Spleen (tissue), 7 donors: ENCODE measurements at regions not wholly inside any gene's neighbourhood (a gene's known extent, or its start where the extent isn't known, plus 50 kb on each side); places are given as distances from the start of the nearest gene placed in this dataset.

Experiments
- CTCF ChIP-seq, 11 experiments: fragments of 200-600 bp in 7 of 11; fragments of 450-650 bp in 4 of 11; sonication (generic) in 4 of 11; IDR thresholded peaks in 8 of 11; conservative IDR thresholded peaks in 3 of 11; 1 replicate in 7 of 11; 2 replicates in 4 of 11; pipeline versions ENCODE4 v1.4.0 to v1.8.0; 2016 to 2021; ENCODE audit warnings: antibody characterized with exemption in 11 of 11, inconsistent platforms in 4 of 11, mild to moderate bottlenecking in 1 of 11
- POLR2A ChIP-seq, 3 donors: fragments of 450-650 bp; IDR thresholded peaks; one replicate each; pipeline ENCODE4 v1.5.1; 2017; ENCODE audit warnings: antibody characterized with exemption in 3 of 3, mild to moderate bottlenecking in 1 of 3
- donor health status: DM: no; HTN: no; CAD: no; lungs with moderate emphysema.
- donor health status: DM: no; HTN: no; CAD: no.
- donor health status: DM: no; HTN: no; CAD: no.

GRCh38 chr3:106819440-106819839 is 557.8 kb upstream of the CCDC54 start:
- TF ChIP-seq POLR2A (IDR thresholded peaks at IDR 0.05) (no peak), CTCF (IDR thresholded peaks at IDR 0.05 in 8 of 11, conservative IDR thresholded peaks at IDR 0.05 in 3 of 11) (no peak)
